ENCODE measurements at regions not wholly inside any gene's neighbourhood (a gene's known extent, or its start where the extent isn't known, plus 50 kb on each side); places are given as distances from the start of the nearest gene placed in this dataset.

DNA sequence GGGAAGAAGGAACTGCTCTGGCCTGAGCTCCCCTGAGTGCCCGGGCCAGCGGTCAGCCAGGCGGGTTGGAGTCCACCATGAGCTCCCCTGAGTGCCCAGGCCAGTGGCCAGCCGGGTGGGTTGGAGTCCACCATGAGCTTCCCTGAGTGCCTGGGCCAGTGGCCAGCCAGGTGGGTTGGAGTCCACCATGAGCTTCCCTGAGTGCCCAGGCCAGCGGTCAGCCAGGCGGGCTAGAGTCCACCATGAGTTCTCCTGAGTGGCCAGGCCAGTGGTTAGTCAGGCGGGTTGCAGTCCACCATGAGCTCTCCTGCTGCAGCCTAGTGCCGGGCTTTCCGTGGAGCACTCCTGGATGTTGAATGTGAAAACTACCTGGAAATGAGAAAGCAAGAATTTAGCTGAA, 844.0 kb downstream of the TBC1D22A start:
- DNase-seq = no peak

DNA sequence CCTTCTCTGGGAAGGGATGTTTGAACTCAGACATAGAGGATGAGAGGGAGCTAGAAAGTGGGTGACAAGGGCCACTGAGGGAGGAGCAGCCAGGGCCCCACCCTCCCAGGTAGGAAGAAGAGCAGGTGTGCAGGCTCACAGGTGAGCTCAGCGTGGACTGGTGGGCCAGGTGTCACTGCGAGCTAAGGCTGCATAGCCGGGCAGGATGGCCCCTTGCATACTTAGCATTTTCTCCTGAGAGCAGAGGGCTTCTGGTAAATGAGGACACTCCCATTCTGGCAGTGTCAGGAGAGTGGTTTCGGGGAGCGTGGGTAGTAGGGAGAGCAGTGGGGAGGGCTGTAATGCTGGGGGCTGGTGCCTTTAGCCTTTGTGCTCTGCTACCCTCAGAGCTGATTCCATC, 843.4 kb downstream of the TBC1D22A start:
- DNase-seq = peak in 1 of 2 donors; percentile 0

DNA sequence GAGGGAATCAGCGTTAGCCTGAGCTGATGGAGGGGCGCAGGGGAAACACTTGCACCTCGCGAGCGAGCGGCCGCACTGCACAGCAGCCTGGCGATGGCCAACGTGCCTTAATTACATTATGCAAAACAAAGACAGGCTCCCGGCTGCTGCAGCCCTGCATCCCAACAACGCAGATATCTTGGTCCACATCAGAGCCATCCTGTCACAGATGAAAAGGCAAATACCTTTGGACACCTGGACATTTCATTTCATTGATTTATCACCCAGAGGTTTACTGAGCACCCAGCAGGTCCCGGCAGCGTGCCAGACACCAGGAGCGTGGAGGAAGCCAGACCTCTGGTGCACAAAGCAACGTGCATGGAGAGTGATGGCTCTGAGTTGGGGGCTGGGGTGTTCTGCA, 843.0 kb downstream of the TBC1D22A start:
- DNase-seq = no peak

DNA sequence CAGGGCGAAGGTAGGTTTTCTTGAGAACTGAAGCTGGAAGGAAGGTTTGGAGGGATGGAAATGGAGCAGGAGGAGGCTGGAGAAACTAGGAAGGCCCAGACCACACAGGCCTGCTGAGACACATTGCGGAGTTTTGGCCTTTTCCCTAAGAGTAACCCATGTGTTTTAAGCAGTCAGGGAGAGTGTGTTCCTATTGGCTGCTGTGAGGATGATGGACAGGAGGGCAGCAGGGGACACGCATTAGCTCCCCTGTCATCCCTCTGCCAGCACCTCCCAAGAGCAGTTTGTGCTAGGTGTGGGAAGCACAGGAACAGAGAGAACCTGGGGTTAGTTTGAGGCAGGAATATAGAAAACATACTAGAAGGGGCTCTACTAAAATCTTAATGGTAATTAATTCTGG, 842.1 kb downstream of the TBC1D22A start:
- no peak for DNase-seq

DNA sequence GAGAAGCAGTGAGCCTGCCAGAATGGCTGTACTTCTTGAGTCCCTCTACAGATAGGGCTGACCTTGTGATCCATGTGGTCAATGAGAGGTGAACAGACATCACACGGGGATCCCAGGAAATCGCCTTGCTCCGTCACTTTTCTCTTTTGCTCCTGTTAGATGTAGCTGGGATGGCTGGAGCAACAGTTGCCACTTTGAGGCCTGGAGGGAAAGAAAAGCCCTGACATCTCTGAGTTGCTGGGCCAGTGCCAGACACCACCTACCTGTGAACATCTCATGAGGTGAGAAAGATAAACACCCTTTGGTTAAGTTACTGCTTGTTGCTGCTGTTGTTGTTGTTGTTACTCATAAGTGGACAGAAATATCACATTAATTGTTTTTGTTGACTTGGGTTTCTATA, 840.3 kb downstream of the TBC1D22A start:
- no peak for DNase-seq

DNA sequence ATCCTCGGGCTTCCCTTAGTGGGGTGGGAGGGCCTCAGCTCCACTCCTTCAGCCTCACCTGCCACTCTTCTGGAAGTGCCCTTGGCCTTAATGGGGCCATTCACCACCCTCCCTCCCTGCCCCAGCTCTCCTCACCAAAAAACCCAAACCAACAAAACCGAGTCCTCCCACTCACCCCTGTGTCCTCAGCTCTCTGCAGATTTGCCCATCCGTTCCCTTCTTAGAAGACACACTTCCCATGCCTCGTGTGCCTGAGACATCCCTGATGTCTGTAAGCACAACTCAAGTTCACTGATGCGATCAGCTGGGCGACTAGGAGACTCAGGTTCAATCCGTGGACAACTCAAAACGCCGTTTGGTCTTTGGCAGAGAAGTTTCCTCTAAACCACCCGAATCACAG, 839.2 kb downstream of the TBC1D22A start:
- no peak for DNase-seq

DNA sequence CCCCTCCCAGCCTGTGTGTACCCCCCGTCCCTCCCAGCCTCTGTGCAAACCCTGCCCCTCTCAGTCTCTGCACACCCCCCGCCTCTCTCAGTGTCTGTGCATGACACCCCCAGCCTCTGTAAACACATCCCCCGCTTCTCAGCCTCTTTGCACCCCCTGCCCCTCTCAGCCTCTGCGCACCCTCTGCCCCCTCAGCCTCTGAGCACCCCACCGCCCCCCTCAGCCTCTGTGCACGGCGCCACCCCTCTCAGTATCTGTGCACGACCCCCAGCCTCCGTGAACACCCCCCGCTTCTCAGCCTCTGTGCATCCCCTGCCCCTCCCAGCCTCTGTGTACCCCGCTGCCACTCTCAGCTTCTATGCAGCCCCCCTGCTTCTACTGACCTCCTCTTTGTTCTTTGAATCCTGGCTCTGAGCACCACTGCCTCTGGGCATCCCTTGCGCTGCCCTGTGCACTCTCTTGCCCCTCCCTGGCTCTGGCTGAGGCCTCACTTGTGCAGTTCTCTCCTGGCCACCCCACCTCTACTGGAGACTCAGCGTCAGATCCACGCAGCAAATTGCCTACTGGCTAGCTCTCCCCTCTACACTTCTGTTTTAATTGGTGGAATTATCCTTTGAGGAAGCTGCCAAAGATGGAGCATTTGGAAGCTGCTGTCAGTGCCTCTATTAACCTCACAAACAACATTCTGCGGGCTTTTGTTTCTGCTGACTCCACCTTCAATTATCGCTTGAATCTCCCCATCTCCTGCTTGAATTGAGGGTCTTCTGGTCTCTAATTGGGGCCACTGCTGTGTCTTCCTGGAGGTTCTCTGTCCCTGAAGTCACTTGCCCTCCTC, 838.6 kb downstream of the TBC1D22A start:
- DNase-seq = no peak

DNA sequence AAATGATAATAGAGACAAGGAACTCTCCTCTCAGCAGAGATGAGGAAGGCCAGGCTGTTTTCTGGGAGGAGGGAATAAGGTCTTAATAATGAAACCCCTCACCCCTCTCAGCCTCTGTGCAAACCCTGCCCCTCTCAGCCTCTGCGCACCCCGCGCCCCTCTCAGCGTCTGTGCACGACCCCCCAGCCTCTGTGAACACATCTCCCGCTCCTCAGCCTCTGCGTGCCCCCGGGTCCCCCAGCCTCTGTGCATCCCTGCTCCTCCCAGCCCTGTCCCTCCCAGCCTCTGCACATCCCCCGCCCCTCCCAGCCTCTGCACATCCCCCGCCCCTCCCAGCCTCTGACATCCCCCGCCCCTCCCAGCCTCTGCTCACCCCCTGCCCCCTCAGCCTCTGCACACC, 837.8 kb downstream of the TBC1D22A start:
- no peak for DNase-seq

DNA sequence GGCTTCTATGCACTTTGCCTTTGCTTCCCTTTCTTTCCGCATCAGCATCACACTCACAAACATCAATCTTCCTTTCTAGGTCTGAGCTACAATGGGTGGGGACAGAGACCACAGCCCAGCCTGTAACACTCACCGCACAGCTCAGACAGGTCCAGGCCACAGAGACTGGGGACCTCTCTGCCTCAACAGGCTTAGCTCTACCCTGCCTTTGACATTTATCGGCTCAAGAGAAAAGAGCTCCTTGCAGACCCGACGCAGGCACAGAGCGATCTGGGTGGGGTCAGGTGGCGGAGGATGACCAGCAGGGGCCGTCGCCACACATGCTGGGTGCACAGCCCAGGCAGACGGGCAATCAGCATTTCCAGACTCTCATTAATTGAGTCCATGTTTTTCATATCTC, 837.3 kb downstream of the TBC1D22A start:
- DNase-seq = no peak

DNA sequence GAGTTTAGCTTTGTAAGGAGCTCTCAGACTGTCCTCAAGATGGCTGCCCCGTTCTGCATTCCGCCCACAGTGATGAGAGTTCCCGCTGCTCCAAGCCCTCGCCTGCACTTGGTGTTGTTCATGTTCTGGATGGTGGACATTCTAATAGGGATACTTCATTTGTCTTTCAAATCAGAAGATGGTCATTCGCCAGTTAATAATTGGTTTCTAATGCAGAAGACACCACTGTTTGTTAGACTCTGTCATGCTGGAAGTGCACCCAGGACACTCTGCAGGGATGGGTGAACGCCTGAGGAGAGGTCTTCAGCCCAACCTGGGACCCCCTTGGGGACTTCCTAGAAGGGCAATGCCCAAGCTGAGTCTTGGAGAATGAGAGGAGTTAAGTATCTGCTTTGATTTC, 836.4 kb downstream of the TBC1D22A start:
- no peak for DNase-seq

DNA sequence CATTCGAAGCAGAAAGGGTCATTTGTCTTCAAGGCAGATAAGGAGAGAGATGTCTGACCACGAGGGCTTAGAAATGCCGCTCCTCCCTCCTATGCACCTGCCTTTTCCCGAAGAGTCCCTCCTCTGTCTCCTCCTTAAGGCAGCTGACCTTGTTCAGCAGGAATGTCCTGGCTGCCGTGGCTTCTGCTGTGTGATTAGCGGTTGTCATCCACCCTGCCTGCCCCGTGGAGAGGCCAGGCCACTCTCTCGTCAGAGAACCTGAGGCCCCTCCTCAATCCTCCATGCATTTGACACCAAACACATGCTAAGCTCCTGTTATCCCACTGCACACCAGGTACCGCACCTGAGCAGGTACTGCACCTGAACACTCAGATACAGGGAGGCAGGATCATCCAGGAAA, 834.6 kb downstream of the TBC1D22A start:
- no peak for DNase-seq

DNA sequence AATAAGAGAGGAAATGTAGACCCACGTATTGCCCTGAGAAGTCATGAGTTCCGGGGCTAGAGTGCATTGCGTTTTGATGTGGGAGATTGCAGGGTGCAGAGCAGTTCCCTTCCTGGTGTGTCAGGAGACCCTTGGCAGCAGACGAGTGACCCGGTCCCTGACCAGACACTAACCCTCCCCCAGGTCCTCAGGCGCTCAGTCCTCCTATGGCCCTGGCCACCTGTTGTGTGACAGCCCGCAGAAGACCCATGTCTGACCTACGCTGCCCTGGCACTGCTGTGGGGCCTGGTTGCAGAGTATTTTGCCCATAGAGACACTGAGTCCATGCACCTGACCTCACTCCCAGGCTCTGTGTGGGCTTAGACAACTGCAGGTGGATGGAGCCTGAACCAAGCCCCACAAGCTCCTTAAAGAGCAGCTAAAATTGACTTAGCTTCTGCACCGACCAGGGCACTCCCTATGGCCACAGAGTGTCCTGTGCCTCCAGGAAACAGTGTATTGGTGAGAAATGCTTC, 833.8 kb downstream of the TBC1D22A start:
- no peak for DNase-seq

DNA sequence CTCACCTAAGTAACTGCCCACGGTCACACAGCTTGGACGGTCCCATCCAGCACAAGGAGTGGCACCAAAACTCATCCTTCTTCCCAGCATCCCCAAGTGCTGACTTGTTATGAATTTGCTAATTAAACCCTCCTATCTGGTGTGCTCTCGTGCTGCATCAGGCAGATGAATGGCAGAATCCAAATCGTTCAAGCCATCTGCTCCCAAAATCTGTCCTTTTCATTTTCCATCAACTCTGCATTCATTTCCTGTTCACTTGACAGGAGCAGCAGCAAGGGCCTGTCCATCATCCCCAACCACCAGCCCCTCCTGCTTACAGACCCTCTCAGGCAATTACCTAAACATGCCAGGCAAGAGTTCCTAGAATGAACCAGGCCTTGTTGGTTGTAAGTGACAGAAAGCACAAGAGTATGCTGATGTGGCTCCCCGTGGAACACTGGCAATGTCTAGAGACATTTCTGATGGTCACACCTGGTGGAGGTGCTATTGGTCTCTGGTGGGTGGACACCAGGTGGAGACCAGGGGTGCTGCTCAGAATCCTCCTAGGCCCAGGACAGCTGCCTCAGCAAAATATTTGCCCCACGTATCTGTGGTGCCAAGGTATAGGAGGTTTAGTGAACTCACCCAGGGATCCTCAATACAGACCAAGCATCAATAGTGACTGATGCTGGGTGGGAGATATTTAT, 832.5 kb downstream of the TBC1D22A start:
- no peak for DNase-seq

DNA sequence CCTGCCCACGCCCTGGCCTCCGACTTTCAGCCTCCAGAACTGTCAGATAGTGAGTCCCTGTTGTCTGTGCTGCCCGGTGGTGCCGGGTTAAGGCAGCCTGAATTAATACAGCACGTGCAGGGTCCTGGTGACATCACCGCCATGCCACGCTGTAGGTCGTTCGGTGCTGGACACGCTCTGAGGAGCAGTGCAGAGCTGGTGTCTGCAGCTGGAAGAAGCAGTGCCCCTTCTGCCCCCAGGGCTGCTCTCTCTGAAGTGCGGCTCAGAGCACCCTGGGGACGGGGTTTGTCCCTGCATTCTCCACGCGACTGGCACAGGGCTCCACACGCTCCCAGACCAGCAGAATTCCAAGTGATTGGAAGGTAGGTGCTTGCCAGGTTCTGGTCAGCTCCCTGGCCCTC, 831.5 kb downstream of the TBC1D22A start:
- DNase-seq = no peak

DNA sequence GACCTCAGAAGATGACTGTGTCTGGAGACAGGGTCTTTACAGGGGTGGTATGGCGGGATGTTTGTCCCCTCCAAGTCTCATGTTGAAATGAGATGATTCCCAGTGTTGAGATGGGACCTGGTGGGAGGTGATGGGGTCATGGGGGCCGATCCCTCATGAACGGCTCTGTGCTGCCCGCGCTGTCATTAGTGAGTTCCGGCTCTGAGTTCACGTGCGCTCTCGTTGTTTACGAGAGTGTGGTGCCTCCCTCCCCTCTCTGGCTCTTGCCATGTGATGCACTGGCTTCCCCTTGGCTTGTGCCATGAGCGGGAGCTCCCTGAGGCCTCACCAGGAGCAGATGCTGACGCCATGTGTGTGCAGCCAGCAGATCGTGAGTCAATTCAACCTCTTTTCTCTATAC, 830.8 kb downstream of the TBC1D22A start:
- DNase-seq = no peak

DNA sequence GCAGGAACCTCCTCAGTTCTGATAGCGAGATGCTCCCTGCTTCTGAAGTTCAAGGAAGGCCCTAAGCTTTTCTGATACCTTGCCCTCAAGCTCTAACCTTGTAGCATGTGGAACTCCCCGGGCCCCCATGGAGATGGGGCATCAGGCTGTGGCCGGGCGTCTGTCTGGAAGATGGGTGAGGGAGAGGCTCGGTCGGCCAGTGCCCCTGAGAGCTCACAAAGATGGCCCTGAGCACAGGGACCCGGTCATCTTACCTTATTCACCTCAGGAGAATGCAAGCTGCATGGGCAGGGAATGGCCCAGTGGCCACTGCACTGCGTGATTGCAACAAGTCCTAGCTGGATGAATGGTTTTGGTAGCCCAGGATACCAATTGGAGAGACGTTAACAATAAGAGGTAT, 830.3 kb downstream of the TBC1D22A start:
- DNase-seq = no peak

DNA sequence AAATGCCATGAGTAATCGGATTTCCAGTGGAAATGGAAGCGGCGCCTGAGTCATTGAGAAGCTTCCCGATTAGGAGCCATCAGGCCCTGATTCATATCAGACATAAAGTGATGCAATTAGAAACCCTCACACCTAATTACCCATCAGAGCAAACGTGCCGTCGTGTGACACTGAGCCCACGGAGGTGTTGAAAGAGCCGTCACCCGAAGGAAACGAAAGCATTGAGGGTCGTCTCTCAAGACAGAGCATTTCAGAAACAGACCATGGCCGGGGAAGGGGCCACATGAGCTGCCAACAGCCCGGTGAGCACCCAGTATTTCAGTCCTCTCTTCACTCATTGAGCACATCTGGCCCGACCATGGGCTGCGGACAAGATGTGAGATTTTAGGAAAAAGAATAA, 829.3 kb downstream of the TBC1D22A start:
- DNase-seq = no peak

DNA sequence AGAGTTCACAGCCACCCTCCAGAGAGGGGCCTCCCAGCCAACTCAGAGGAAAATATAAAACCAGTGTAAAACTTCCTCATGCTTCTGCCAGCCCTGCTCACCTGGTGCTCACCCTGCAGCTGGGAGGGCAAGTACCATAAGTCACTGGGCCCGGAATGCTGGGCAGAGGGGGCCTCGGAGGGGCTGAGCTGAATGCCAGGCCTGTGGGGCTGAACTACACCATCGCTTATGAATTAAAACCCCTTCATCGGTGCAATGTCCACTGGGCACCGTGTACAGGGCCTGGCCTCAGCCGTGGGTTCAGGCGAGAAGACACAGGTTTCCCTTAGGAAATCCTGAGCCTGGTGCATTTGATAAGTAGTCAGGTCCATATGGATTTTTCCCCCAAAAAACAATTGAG, 828.6 kb downstream of the TBC1D22A start:
- DNase-seq = no peak

DNA sequence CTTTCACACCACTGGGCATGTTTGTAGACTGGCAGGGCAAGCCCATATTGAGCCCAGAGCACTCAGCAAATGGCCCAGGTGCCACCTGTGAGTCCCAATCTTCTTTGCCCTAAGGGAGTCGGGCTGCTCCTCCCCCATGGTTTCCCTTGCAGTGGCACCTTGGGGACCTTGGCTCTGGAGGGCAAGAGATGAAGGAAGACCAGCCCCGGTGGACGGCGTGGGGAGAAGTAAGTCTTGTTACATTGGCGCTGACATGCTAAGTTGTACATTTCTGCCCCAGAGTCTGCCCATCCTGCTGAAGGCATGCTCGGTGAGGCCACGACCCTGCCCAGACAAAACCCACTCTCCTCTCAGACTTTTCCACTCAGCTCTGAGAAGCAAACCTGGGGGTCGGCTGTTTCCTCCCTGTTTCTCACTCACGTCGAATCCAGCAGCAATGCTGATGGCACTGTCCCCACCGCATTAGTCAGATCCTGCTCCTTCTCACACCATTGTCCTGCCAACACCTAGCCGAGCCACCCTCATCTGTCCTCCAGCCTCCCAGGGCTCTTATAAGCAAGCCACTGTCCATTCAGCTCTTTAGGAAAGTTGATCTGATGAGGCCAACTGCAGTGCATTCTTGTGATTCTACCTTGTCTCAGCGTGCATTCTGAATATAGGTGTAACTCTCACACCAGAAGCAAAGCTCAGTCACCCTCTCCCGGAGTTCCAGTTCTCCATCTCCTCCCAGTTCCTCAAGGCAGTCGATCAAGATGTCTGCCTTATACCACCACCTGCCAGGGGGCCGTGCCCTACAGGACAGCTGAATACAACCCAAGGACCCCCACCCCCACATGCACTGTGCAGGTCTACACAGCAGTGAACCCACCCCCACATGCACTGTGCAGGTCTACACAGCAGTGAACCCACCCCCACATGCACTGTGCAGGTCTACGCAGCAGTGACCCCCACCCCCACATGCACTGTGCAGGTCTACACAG, 827.1 kb downstream of the TBC1D22A start:
- no peak for DNase-seq

DNA sequence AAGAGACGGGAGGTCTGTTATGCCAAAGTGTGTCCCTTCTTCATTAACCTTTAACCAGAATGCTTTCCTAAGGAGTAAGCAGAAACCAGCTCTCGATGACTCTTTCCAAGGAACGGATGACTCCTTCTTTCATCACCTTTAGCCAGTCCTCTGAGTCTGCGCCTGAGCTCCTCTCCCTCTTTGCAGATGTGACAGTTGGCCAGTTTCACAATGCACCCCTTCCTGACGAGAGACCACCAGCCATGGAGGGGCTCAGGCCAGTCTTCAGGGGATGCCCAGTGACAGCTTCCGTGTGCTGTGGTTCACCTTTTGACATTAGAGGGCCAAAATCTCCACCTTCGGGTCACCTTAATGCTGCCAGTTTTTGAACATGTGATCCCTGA, 826.1 kb downstream of the TBC1D22A start:
- DNase-seq = no peak

DNA sequence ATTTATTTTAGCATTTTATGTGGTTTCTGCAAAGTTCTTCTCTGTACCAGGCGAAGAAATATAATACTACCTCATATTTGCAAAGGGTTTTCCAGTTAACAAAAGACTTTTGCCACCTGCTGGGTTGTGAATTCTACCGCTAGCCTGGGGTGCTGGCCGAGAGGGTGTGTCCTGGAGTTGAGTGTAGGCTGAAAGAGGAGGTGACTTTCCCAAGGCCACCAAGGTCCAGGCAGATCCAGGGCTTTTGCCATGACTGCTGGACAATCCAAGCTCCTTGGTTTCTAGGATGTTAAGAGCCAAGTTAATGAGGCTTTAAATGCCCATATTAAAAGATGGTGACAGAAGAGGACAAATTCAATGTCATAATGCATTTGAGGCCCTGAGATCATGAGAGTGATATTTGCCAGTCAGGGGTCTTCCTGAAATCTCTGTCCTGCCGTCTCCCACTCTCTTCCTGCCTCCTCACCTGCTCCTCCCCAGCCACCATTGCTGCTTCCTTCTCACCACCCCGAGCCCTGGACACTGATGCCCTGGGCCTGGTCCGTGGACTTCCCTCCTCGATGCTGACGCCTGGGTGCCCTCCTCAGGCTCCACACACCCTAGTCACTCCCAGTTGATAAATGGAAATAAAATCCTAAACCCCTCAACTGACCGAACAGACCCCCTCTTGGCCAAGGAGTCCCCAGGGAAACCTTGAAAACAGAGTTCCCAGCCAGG, 825.6 kb downstream of the TBC1D22A start:
- DNase-seq = no peak

DNA sequence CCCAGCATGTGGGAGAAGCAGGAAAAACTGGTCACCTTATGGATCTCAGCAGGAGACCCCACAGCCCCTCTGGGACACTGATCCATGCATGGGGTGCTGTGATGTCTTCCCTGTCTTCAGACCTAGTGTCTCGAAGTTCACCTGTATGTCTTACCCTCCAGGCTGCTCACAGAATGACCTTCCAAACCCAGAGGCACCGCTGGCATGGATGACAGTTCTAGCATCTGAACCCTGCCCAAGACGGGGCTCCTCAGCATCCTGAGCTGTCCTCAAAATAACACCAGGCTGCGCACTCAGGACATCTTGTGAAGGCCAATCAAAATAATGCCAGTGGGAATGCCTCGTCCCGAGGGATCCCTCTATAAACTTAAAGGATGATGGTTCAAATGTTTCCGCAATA, 824.9 kb downstream of the TBC1D22A start:
- DNase-seq = no peak

DNA sequence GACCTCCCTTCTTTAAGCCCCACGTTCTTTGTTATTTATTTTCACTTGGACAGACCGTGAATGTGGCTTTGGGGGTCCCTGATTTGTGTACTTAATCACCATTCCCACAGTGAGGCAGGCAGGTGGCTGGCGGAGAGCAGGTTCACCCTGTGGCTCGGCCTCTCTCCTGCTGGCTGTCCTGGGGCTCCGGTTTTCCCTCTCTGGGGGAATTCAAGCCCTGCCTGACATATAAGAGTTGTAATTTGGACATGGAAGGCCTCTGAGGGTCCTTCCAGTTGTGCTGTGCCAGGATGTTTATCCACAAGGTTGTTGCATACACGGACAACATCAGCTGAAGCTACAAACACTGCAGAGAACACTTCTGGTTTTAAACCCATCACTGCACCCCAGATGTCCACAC, 824.5 kb downstream of the TBC1D22A start:
- no peak for DNase-seq
